ENCODE measurements at regions not wholly inside any gene's neighbourhood (a gene's known extent, or its start where the extent isn't known, plus 50 kb on each side); places are given as distances from the start of the nearest gene placed in this dataset.

- no peak overlapping the region for H3K4me3 ChIP-seq (replicated peaks in 1 of 3)
- H3K36me3 ChIP-seq, result no peaks in the 10 kb centered on the region
- no peaks in the 10 kb centered on the region for H3K9me3 ChIP-seq
- no peaks in the 10 kb centered on the region for H3K27me3 ChIP-seq
- intact Hi-C loops (cut with DNase I), result no loop called here
- TF ChIP-seq CTCF (IDR thresholded peaks at IDR 0.05) (no peak), POLR2A (IDR thresholded peaks at IDR 0.05) (no peak)
- DNase-seq, result no peak
- H3K4me1 ChIP-seq, result no peaks in the 10 kb centered on the region
- WGBS, 2 donors, result 79 to 85% methylated on average over 4 of the region's 4 CpGs
- H3K27ac ChIP-seq, result no peak overlapping the region
Observed at GRCh38 chr5:166172597-166172996, 2118.8 kb upstream of the WWC1 start.

GRCh38 chr5:166178411-166179080, 2112.9 kb upstream of the WWC1 start:
- DNase-seq, result no peak
- Histone ChIP-seq H3K36me3 (no peaks in the 10 kb centered on the region), H3K9me3 (no peaks in the 10 kb centered on the region), H3K27me3 (no peaks in the 10 kb centered on the region), H3K27ac (no peak overlapping the region), H3K4me1 (no peaks in the 10 kb centered on the region), H3K4me3 (replicated peaks in 1 of 3) (no peak overlapping the region)
- WGBS, 2 donors, result 57 to 67% methylated on average over 8 of the region's 8 CpGs
- intact Hi-C loops (cut with DNase I), result no loop called here
- TF ChIP-seq POLR2A (IDR thresholded peaks at IDR 0.05) (no peak), CTCF (IDR thresholded peaks at IDR 0.05) (no peak)

- Histone ChIP-seq H3K9me3 (no peaks in the 10 kb centered on the region), H3K27me3 (no peaks in the 10 kb centered on the region), H3K36me3 (no peaks in the 10 kb centered on the region), H3K27ac (no peak overlapping the region), H3K4me1 (no peaks in the 10 kb centered on the region), H3K4me3 (replicated peaks in 1 of 3) (no peak overlapping the region)
- TF ChIP-seq POLR2A (IDR thresholded peaks at IDR 0.05) (no peak), CTCF (IDR thresholded peaks at IDR 0.05) (no peak)
- no peak for DNase-seq
- intact Hi-C loops (cut with DNase I), result no loop called here
- 90 to 92% methylated on average over 10 of the region's 10 CpGs for WGBS, 2 donors
Observed at GRCh38 chr5:166185185-166185584, 2106.3 kb upstream of the WWC1 start.

GRCh38 chr5:166188501-166189325, 2102.7 kb upstream of the WWC1 start:
- no peaks in the 10 kb centered on the region for H3K4me1 ChIP-seq
- TF ChIP-seq POLR2A (IDR thresholded peaks at IDR 0.05) (no peak), CTCF (IDR thresholded peaks at IDR 0.05) (no peak)
- H3K9me3 ChIP-seq, result no peaks in the 10 kb centered on the region
- 74 to 76% methylated on average over 7 of the region's 7 CpGs for WGBS, 2 donors
- intact Hi-C loops (cut with DNase I), result no loop called here
- H3K27ac ChIP-seq, result no peak overlapping the region
- no peak for DNase-seq
- no peaks in the 10 kb centered on the region for H3K36me3 ChIP-seq
- H3K27me3 ChIP-seq, result no peaks in the 10 kb centered on the region
- H3K4me3 ChIP-seq (replicated peaks in 1 of 3), result no peak overlapping the region

- DNase-seq, result no peak
- H3K27ac ChIP-seq, result no peak overlapping the region
- H3K4me1 ChIP-seq, result no peaks in the 10 kb centered on the region
- H3K36me3 ChIP-seq, result no peaks in the 10 kb centered on the region
- no peaks in the 10 kb centered on the region for H3K9me3 ChIP-seq
- H3K27me3 ChIP-seq, result no peaks in the 10 kb centered on the region
- intact Hi-C loops (cut with DNase I), result no loop called here
- H3K4me3 ChIP-seq (replicated peaks in 1 of 3), result no peak overlapping the region
- no peak for TF ChIP-seq CTCF (IDR thresholded peaks at IDR 0.05)
- no peak for TF ChIP-seq POLR2A (IDR thresholded peaks at IDR 0.05)
- 53 to 60% methylated on average over 3 of the region's 3 CpGs for WGBS, 2 donors
Observed at GRCh38 chr5:166192696-166193095, 2098.7 kb upstream of the WWC1 start.

All from thyroid gland (tissue), 4 donors.